Common myeloid progenitor, CD34-positive (primary cell): ENCODE measurements at regions not wholly inside any gene's neighbourhood (a gene's known extent, or its start where the extent isn't known, plus 50 kb on each side); places are given as distances from the start of the nearest gene placed in this dataset.

Source experiments
- CTCF ChIA-PET: fragments of 350-600 bp; sonication (Branson Sonifier 250); formaldehyde crosslinking; loops from one replicate; lab custom pipeline; 2021; ENCODE audit warnings: antibody characterized with exemption; lab: Charles Lee
- POLR2A ChIA-PET: fragments of 350-600 bp; sonication (Branson Sonifier 250); formaldehyde crosslinking; loops from one replicate; lab custom pipeline; 2021; ENCODE audit warnings: antibody characterized with exemption; lab: Charles Lee
- DNase-seq, 3 donors: peaks; one replicate each; pipeline versions ENCODE4 v3.0.0 to v3.0.0-alpha.2; 2013
- H3K27ac ChIP-seq, 2 experiments: 1 replicate in 1 of 2; 2 replicates in 1 of 2; pipeline ENCODE4 v1.7.0; 2013; ENCODE audit warnings: inconsistent platforms in 2 of 2, low read length in 2 of 2, mild to moderate bottlenecking in 2 of 2, low read depth in 1 of 2, moderate library complexity in 1 of 2; ENCODE audit not compliant: severe bottlenecking in 2 of 2, insufficient read depth in 1 of 2, poor library complexity in 1 of 2
- H3K27me3 ChIP-seq, 5 experiments: replicated peaks in 2 of 5; 1 replicate in 3 of 5; 2 replicates in 2 of 5; pipeline versions ENCODE4 v1.6.1 to v1.7.0; 2013; ENCODE audit warnings: low read length in 4 of 5, mild to moderate bottlenecking in 2 of 5, moderate library complexity in 2 of 5, inconsistent platforms in 1 of 5; ENCODE audit not compliant: insufficient read depth in 5 of 5, control insufficient read depth in 4 of 5
- H3K36me3 ChIP-seq, 4 experiments: 1 replicate in 2 of 4; 2 replicates in 2 of 4; pipeline versions ENCODE4 v1.6.1 to v1.7.0; 2013; ENCODE audit warnings: low read length in 3 of 4, control low read depth in 1 of 4, mild to moderate bottlenecking in 1 of 4; ENCODE audit not compliant: control insufficient read depth in 4 of 4, insufficient read depth in 4 of 4
- H3K4me1 ChIP-seq, 4 experiments: 1 replicate in 3 of 4; 2 replicates in 1 of 4; pipeline versions ENCODE4 v1.6.1 to v1.7.1; 2013; ENCODE audit warnings: low read length in 3 of 4, mild to moderate bottlenecking in 3 of 4, control low read depth in 1 of 4, inconsistent platforms in 1 of 4, moderate library complexity in 1 of 4; ENCODE audit not compliant: control insufficient read depth in 4 of 4, insufficient read depth in 4 of 4; ENCODE audit errors: control extremely low read depth in 1 of 4
- H3K4me3 ChIP-seq, 7 experiments: 1 replicate in 4 of 7; 2 replicates in 3 of 7; pipeline versions ENCODE4 v1.5.1 to v1.7.0; 2013; ENCODE audit warnings: mild to moderate bottlenecking in 7 of 7, low read length in 6 of 7, moderate library complexity in 6 of 7, inconsistent platforms in 2 of 7, low read depth in 2 of 7, control low read depth in 1 of 7; ENCODE audit not compliant: insufficient read depth in 4 of 7, control insufficient read depth in 1 of 7; ENCODE audit errors: extremely low read depth in 1 of 7
- H3K9me3 ChIP-seq, 5 experiments: 1 replicate in 4 of 5; 2 replicates in 1 of 5; pipeline versions ENCODE4 v1.6.1 to v1.7.1; 2013; ENCODE audit warnings: low read length in 4 of 5, mild to moderate bottlenecking in 2 of 5, inconsistent platforms in 1 of 5, low read depth in 1 of 5, moderate library complexity in 1 of 5; ENCODE audit not compliant: control insufficient read depth in 4 of 5, insufficient read depth in 2 of 5; ENCODE audit errors: control extremely low read depth in 1 of 5
- WGBS: methylation state at CpG from one replicate; pipeline ENCODE4 v1.1.5; 2013; ENCODE audit not compliant: insufficient coverage; 5-methylcytosine and 5-hydroxymethylcytosine counted together

GRCh38 chr6:97449444-97449966, 166.5 kb upstream of the MMS22L start:
- ChIA-PET CTCF (interaction anchor here (1.3 to 1.5 kb wide), 2 partner anchors 11 to 13 kb away, joined by 3 to 4 read pairs; no protein-coding TSS in a partner anchor), POLR2A (no interaction called here)
- Histone ChIP-seq H3K4me3 (no peak overlapping the region), H3K27ac (no peak overlapping the region), H3K4me1 (no peaks in the 10 kb centered on the region), H3K36me3 (no peaks in the 10 kb centered on the region), H3K27me3 (peaks cover 0 to 2% (median 0%) of the 10 kb centered on the region in 5 experiments), H3K9me3 (no peaks in the 10 kb centered on the region)
- 80% methylated on average over 1 of the region's 2 CpGs for WGBS
- DNase-seq: no peak

GRCh38 chr6:97450087-97450486, 167.1 kb upstream of the MMS22L start:
- WGBS: 83% methylated on average over 2 of the region's 3 CpGs
- ChIA-PET POLR2A (no interaction called here), CTCF (no interaction called here)

GRCh38 chr6:97456070-97456469, 173.1 kb upstream of the MMS22L start:
- Histone ChIP-seq H3K4me3 (no peak overlapping the region), H3K27me3 (no peaks in the 10 kb centered on the region), H3K36me3 (no peaks in the 10 kb centered on the region), H3K27ac (no peak overlapping the region), H3K9me3 (no peaks in the 10 kb centered on the region), H3K4me1 (no peaks in the 10 kb centered on the region)
- ChIA-PET CTCF (no interaction called here), POLR2A (no interaction called here)
- WGBS: 63% methylated on average over 1 of the region's 3 CpGs
- no peak for DNase-seq

More at GRCh38 chr6:97450087-97450486, 167.1 kb upstream of the MMS22L start:
- H3K4me1 ChIP-seq: no peaks in the 10 kb centered on the region
- H3K27me3 ChIP-seq: peaks cover 0 to 2% (median 0%) of the 10 kb centered on the region in 5 experiments
- H3K9me3 ChIP-seq: no peaks in the 10 kb centered on the region
- no peak overlapping the region for H3K27ac ChIP-seq
- no peak overlapping the region for H3K4me3 ChIP-seq
- no peaks in the 10 kb centered on the region for H3K36me3 ChIP-seq
- DNase-seq: no peak

GRCh38 chr6:97459535-97459934, 176.5 kb upstream of the MMS22L start:
- POLR2A ChIA-PET: no interaction called here
- DNase-seq: no peak
- CTCF ChIA-PET: interaction anchor here (1.7 kb wide), 1 partner anchor 10 kb away, joined by 5 read pairs; no protein-coding TSS in a partner anchor
- no peak overlapping the region for H3K27ac ChIP-seq
- H3K4me3 ChIP-seq: no peak overlapping the region
- H3K4me1 ChIP-seq: no peaks in the 10 kb centered on the region
- peaks cover 0 to 2% (median 0%) of the 10 kb centered on the region in 5 experiments for H3K27me3 ChIP-seq
- WGBS: 100% methylated on average over 1 of the region's 3 CpGs
- no peaks in the 10 kb centered on the region for H3K9me3 ChIP-seq
- no peaks in the 10 kb centered on the region for H3K36me3 ChIP-seq

GRCh38 chr6:97459986-97460385, 177.0 kb upstream of the MMS22L start:
- no peaks in the 10 kb centered on the region for H3K36me3 ChIP-seq
- 100% methylated on average over 1 of the region's 1 CpG for WGBS
- peaks cover 0 to 2% (median 0%) of the 10 kb centered on the region in 5 experiments for H3K27me3 ChIP-seq
- H3K9me3 ChIP-seq: no peaks in the 10 kb centered on the region
- H3K4me3 ChIP-seq: no peak overlapping the region
- no peaks in the 10 kb centered on the region for H3K4me1 ChIP-seq
- ChIA-PET CTCF (interaction anchor here (1.7 kb wide), 1 partner anchor 10 kb away, joined by 5 read pairs; no protein-coding TSS in a partner anchor), POLR2A (no interaction called here)
- H3K27ac ChIP-seq: no peak overlapping the region
- DNase-seq: no peak

GRCh38 chr6:97460394-97461080, 177.5 kb upstream of the MMS22L start:
- no peak for DNase-seq
- 96% methylated on average over 6 of the region's 7 CpGs for WGBS
- POLR2A ChIA-PET: no interaction called here

GRCh38 chr6:97461218-97461617, 178.2 kb upstream of the MMS22L start:
- no peak overlapping the region for H3K27ac ChIP-seq
- no peaks in the 10 kb centered on the region for H3K4me1 ChIP-seq
- ChIA-PET POLR2A (no interaction called here), CTCF (no interaction called here)
- no peaks in the 10 kb centered on the region for H3K9me3 ChIP-seq
- WGBS: 89% methylated on average over 3 of the region's 3 CpGs
- no peak overlapping the region for H3K4me3 ChIP-seq
- no peaks in the 10 kb centered on the region for H3K36me3 ChIP-seq
- DNase-seq: no peak
- peaks cover 0 to 2% (median 0%) of the 10 kb centered on the region in 5 experiments for H3K27me3 ChIP-seq

More at GRCh38 chr6:97460394-97461080, 177.5 kb upstream of the MMS22L start:
- CTCF ChIA-PET: interaction anchor here (1.7 kb wide), 1 partner anchor 9 kb away, joined by 5 read pairs; no protein-coding TSS in a partner anchor
- Histone ChIP-seq H3K27me3 (peaks cover 0 to 2% (median 0%) of the 10 kb centered on the region in 5 experiments), H3K9me3 (no peaks in the 10 kb centered on the region), H3K27ac (no peak overlapping the region), H3K4me3 (no peak overlapping the region), H3K36me3 (no peaks in the 10 kb centered on the region), H3K4me1 (no peaks in the 10 kb centered on the region)
